ENCODE measurements at regions not wholly inside any gene's neighbourhood (a gene's known extent, or its start where the extent isn't known, plus 50 kb on each side); places are given as distances from the start of the nearest gene placed in this dataset.
"Not testable (repeated sequence)": the region's sequence is repeated elsewhere in the genome, so short reads cannot be mapped to it uniquely, and the experiment has no call there.

DNA sequence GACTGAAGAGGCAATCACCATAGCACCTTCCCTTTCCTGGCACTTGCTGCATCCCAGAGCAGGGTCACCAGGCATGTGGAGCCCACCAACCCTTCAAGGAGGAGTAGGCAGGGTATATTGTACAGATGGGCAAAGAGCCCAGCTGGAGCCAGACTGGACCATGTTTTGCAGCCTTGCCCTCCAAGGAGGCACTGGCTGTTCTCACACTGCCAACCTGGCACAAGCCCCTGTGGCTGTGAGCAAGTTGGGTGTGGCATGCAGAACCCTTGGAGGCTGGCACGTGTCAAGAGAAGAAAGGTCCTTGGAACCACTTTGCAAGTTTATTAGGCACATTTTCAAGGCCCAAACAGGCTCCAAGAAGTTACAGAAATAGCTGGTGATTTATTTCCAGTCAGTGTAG lies 146.4 kb downstream of the FOXD2 start:
- no peak for DNase-seq
- in situ Hi-C loops (cut with HindIII; ENCODE audit: low pct_ligation_motif_present, low pct_unique_long_range_greater_than_20kb, low sequenced_read_pairs), result no loop called here

DNA sequence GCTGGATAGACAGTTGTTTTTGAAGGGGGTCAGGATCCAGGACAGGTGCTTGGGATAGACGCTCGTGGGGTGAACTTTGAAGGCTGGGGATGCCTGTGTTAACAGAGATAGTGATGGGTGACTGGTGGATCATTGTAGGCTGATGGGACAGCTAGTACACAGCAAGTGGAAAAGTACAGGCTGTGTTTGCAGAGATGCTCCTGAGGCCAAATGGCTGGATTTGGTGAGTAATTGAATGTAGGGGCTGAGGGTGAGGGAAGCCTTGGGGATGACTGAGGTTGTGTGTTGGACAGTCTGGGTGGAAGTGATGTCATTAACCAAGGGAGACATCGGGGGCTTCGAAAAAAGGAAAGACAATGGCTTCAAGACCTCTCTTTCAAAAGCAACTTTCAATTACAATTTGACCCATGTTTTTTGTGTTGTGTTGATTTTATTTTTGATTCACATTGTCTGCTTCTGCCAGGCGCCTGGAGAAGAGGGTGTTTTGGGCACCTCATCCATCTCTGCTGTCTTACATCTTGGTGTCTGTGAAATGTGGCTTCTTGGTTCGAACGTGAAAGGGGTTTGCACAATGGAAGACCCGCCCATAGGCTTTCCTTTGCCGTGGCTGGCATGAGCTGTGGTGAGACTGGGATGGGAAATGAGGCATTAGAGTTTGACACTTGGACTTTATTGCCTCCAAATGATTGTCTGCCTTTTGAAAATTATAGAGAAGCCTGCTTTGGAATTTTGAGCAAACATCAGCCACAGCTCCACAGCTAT lies 147.5 kb downstream of the FOXD2 start:
- in situ Hi-C loops (cut with HindIII; ENCODE audit: low pct_ligation_motif_present, low pct_unique_long_range_greater_than_20kb, low sequenced_read_pairs), result no loop called here

DNA sequence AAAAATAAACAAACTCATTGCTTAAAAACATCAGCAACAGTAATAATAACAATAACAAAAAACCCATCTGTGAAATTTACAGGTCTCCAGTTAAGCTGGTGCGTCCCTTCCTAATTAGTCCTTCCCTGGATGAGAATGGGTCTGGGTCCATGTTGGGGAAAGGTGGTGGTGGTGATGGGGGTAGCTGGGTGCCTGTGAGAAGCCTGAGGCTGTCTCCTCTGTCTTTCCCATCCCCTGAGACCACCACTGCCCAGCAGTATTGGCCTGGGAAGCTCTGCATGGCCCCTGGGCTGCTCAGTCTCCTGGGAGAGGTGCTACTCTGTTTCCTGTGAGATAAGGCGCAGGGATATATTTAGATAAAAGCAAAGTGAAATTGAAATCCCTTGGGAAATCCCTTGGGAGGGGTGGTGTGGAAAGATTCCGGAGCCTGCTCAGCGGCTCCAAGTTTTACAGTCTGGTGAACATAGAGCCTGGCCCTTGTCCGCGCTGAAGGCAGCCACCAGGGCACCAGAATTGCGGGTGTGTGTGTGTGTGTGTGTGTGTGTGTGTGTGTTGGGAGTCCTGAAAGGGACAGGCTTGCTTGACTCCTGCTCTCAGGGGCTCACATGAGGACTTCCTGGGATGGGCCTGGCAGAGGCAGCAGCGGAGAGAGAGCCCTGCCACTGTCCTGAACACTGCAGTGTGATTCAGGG lies 150.2 kb downstream of the FOXD2 start:
- DNase-seq, result peak; percentile 40
- in situ Hi-C loops (cut with HindIII; ENCODE audit: low pct_ligation_motif_present, low pct_unique_long_range_greater_than_20kb, low sequenced_read_pairs), result no loop called here

More for the DNA sequence above, 147.5 kb downstream of the FOXD2 start:
- DNase-seq, result no peak

DNA sequence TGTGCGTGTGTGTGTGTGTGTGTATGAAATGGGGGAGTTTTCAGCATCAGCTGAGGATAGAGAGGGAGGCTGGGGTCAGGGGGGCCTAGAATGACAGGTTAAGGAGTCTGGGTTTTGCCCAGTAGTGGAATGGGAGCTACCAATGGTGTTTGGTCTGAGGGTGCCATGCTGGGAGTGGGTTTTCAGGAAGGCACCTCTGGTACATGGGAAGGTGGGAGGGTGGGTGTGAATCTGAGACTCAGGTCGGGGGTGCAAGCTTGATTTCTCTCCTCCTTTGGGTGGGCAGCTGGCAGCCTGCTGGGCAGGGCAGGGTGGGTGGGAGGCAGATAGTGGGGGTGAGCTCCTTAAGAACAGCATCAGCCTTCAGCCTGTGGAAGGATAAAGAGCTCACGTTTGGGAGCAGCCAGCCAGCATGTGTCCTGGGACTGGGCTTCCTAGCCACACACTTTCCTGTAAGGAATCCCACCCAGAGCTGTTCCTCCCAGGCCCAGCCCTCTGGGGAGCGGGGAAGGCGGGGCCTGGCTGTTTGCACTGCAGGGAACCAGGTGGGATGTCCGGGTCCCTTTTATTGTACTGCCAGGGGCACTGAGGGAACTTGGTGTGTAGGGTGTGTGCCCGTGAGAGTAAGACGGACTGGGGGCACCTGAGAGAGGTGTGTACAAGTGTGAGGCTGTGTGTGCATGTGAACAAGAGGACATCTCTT lies 152.8 kb downstream of the FOXD2 start:
- in situ Hi-C loops (cut with HindIII; ENCODE audit: low pct_ligation_motif_present, low pct_unique_long_range_greater_than_20kb, low sequenced_read_pairs), result no loop called here
- DNase-seq, result no peak

- no peak for DNase-seq
- in situ Hi-C loops (cut with HindIII; ENCODE audit: low pct_ligation_motif_present, low pct_unique_long_range_greater_than_20kb, low sequenced_read_pairs), result no loop called here
These were observed 154.0 kb downstream of the FOXD2 start for GRCh38 chr1:47591801-47592200.

- in situ Hi-C loops (cut with HindIII; ENCODE audit: low pct_ligation_motif_present, low pct_unique_long_range_greater_than_20kb, low sequenced_read_pairs), result no loop called here
- no peak for DNase-seq
These were observed 154.6 kb downstream of the FOXD2 start for GRCh38 chr1:47592296-47593012.

- DNase-seq, result no peak
- in situ Hi-C loops (cut with HindIII; ENCODE audit: low pct_ligation_motif_present, low pct_unique_long_range_greater_than_20kb, low sequenced_read_pairs), result no loop called here
These were observed 155.2 kb downstream of the FOXD2 start for GRCh38 chr1:47593013-47593568.

- in situ Hi-C loops (cut with HindIII; ENCODE audit: low pct_ligation_motif_present, low pct_unique_long_range_greater_than_20kb, low sequenced_read_pairs), result no loop called here
- no peak for DNase-seq
These were observed 155.9 kb downstream of the FOXD2 start for GRCh38 chr1:47593598-47594285.

DNA sequence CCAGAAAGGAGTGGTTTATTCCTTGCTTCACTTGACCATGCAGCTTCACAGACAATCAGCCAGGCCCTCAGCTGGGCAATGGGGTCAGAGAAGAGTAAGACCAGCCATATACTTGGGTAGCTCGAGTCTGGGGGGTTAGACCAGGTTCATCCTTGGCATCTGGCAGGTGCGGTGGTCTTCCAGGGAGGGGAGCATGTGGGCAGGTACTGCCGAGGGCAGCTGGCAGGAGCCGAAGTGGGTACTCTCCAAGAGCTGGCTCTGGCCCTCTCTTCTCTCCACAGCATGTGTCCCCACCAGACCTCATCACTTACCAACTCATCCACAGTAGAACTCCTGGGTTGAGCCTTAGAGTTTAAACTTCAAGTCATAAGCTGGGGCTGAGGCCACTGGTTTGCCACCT lies 156.8 kb downstream of the FOXD2 start:
- in situ Hi-C loops (cut with HindIII; ENCODE audit: low pct_ligation_motif_present, low pct_unique_long_range_greater_than_20kb, low sequenced_read_pairs), result no loop called here
- no peak for DNase-seq

DNA sequence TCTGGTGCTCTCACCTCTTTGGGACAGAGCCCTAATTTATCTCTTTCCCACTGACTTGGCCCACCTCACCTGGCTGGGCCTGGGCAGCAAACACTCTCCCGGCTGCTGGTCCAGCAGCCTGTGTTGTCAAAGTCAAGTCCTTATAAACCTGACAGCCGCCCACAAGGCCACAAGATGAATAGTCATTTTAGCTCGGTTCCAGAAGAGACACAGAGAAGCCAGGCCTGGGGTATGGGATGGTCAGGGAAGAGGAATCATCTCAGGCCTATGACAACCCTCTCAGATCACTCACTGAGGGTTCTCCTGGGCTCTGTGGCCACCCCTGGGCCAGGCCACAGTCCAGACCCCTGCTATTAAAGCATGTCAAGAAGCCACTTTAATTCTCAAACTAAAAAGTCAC lies 158.5 kb downstream of the FOXD2 start:
- in situ Hi-C loops (cut with HindIII; ENCODE audit: low pct_ligation_motif_present, low pct_unique_long_range_greater_than_20kb, low sequenced_read_pairs), result no loop called here
- no peak for DNase-seq

GRCh38 chr1:47598357-47598756 lies 160.5 kb downstream of the FOXD2 start:
- DNase-seq, result no peak
- in situ Hi-C loops (cut with HindIII; ENCODE audit: low pct_ligation_motif_present, low pct_unique_long_range_greater_than_20kb, low sequenced_read_pairs), result no loop called here

DNA sequence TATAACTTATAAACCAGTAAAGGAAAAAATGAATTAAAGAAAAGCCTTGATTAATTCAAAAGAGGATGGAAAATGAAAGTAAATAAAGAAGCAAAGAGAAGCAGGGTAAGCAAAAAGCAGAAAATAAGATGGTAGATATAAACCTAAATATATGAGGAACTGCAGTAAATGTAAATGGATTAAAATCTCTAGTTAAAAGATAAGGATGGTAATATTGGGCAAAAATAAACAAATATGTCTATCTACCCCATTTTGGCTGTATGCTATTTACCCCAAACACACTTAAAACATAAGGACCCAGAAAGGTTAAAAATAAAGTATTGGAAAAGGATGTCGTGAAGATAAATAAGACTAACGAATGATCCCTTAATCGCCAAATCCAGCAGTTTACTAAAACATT lies 161.9 kb downstream of the FOXD2 start:
- no peak for DNase-seq
- in situ Hi-C loops (cut with HindIII; ENCODE audit: low pct_ligation_motif_present, low pct_unique_long_range_greater_than_20kb, low sequenced_read_pairs), result no loop called here

DNA sequence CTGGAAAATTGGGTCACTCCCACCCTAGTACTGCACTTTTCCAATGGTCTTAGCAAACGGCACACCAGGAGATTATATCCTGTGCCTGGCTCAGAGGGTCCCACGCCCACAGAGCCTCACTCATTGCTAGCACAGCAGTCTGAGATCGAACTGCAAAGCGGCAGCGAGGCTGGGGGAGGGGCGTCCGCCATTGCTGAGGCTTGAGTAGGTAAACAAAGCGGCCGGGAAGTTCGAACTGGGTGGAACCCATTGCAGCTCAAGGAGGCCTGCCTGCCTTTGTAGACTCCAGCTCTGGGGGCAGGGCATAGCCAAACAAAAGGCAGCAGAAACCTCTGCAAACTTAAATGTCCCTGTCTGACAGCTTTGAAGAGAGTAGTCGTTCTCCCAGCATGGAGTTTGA lies 164.6 kb downstream of the FOXD2 start:
- in situ Hi-C loops (cut with HindIII; ENCODE audit: low pct_ligation_motif_present, low pct_unique_long_range_greater_than_20kb, low sequenced_read_pairs); DNase-seq: not testable (repeated sequence)

GRCh38 chr1:47604869-47605268 lies 167.0 kb downstream of the FOXD2 start:
- DNase-seq; in situ Hi-C loops (cut with HindIII; ENCODE audit: low pct_ligation_motif_present, low pct_unique_long_range_greater_than_20kb, low sequenced_read_pairs): not testable (repeated sequence)

GRCh38 chr1:47608296-47608875 lies 170.5 kb downstream of the FOXD2 start:
- no peak for DNase-seq
- in situ Hi-C loops (cut with HindIII; ENCODE audit: low pct_ligation_motif_present, low pct_unique_long_range_greater_than_20kb, low sequenced_read_pairs), result no loop called here

GRCh38 chr1:47611992-47612391 lies 174.1 kb downstream of the FOXD2 start:
- in situ Hi-C loops (cut with HindIII; ENCODE audit: low pct_ligation_motif_present, low pct_unique_long_range_greater_than_20kb, low sequenced_read_pairs), result no loop called here
- DNase-seq, result no peak

DNA sequence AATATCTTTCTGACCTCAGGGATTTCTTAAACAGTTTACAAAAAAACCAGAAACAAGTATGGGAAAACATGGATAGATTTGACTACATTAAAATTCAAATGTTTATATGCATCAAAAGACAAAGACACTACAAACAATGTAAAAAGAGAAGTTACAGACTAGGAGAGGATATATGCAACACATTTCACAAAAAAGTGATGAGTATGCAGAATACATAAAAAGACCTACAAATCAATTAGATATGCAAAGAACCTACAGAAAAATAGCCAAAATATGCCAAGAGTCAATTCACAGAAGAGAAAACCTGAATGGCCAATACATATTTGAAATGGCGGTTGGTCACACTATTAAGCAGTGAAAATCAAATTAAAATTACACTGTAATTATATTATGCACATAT lies 175.0 kb downstream of the FOXD2 start:
- no peak for DNase-seq
- in situ Hi-C loops (cut with HindIII; ENCODE audit: low pct_ligation_motif_present, low pct_unique_long_range_greater_than_20kb, low sequenced_read_pairs), result no loop called here

- in situ Hi-C loops (cut with HindIII; ENCODE audit: low pct_ligation_motif_present, low pct_unique_long_range_greater_than_20kb, low sequenced_read_pairs), result no loop called here
- DNase-seq, result no peak
These were observed 178.2 kb downstream of the FOXD2 start for GRCh38 chr1:47616036-47616435.
